Activated CD8-positive, alpha-beta T cell treated with anti-CD3 and anti-CD28 coated beads, Interleukin-2, amount 10 ng/mL, durations not matched to agents 7 days and 5 days (primary cell): ENCODE measurements at regions not wholly inside any gene's neighbourhood (a gene's known extent, or its start where the extent isn't known, plus 50 kb on each side); places are given as distances from the start of the nearest gene placed in this dataset.

ENCODE experiments used
- ATAC-seq: fragments of 150-1000 bp; cut with Tn5 transposase; one replicate; pipeline ENCODE4 v1.10.0; 2021; ENCODE audit warnings: moderate library complexity
- CTCF ChIA-PET: fragments of 350-600 bp; sonication (Branson Sonifier 250); formaldehyde crosslinking; loops from one replicate; lab custom pipeline; 2021; ENCODE audit warnings: antibody characterized with exemption; lab: Charles Lee
- POLR2A ChIA-PET: fragments of 350-600 bp; sonication (Branson Sonifier 250); formaldehyde crosslinking; loops from one replicate; lab custom pipeline; 2021; ENCODE audit warnings: antibody characterized with exemption; lab: Charles Lee
- DNase-seq: peaks from one replicate; pipeline ENCODE4 v3.0.0-alpha.2; 2020
- H3K27ac Mint-ChIP-seq: one replicate; pipeline ENCODE4 v1.8.0; 2021; ENCODE audit warnings: mild to moderate bottlenecking, mixed read lengths
- H3K27me3 Mint-ChIP-seq: one replicate; pipeline ENCODE4 v1.8.0; 2021; ENCODE audit warnings: low read depth, mixed read lengths
- H3K36me3 Mint-ChIP-seq: one replicate; pipeline ENCODE4 v1.8.0; 2021; ENCODE audit warnings: low read depth, mixed read lengths
- H3K4me1 Mint-ChIP-seq: one replicate; pipeline ENCODE4 v1.8.0; 2021; ENCODE audit warnings: low read depth, mixed read lengths
- H3K4me3 Mint-ChIP-seq: one replicate; pipeline ENCODE4 v1.8.0; 2021; ENCODE audit warnings: mild to moderate bottlenecking, mixed read lengths
- H3K9me3 Mint-ChIP-seq: one replicate; pipeline ENCODE4 v1.8.0; 2022; ENCODE audit warnings: mixed read lengths; ENCODE audit not compliant: insufficient read depth

GRCh38 chr7:119438315-119438714 is 834.7 kb upstream of the KCND2 start:
- H3K4me1 Mint-ChIP-seq: no peaks in the 10 kb centered on the region

GRCh38 chr7:119439192-119439591 is 833.8 kb upstream of the KCND2 start:
- H3K27me3 Mint-ChIP-seq: no peaks in the 10 kb centered on the region

More at GRCh38 chr7:119438315-119438714, 834.7 kb upstream of the KCND2 start:
- ChIA-PET POLR2A (no interaction called here), CTCF (no interaction called here)
- no peaks in the 10 kb centered on the region for H3K27me3 Mint-ChIP-seq
- H3K36me3 Mint-ChIP-seq: no peaks in the 10 kb centered on the region
- no peak for DNase-seq
- H3K27ac Mint-ChIP-seq: no peak overlapping the region
- H3K9me3 Mint-ChIP-seq: peaks cover 9% of the 10 kb centered on the region
- no peak for ATAC-seq
- H3K4me3 Mint-ChIP-seq: no peak overlapping the region

GRCh38 chr7:119452401-119452800 is 820.6 kb upstream of the KCND2 start:
- Mint-ChIP-seq H3K4me1 (no peaks in the 10 kb centered on the region), H3K36me3 (no peaks in the 10 kb centered on the region), H3K27me3 (no peaks in the 10 kb centered on the region), H3K27ac (no peak overlapping the region), H3K9me3 (no peaks in the 10 kb centered on the region), H3K4me3 (no peak overlapping the region)
- CTCF ChIA-PET: no interaction called here
- DNase-seq (no peak), ATAC-seq (no peak)
- POLR2A ChIA-PET: no interaction called here

More at GRCh38 chr7:119439192-119439591, 833.8 kb upstream of the KCND2 start:
- no peak for ATAC-seq
- Mint-ChIP-seq H3K27ac (no peak overlapping the region), H3K4me1 (no peaks in the 10 kb centered on the region), H3K9me3 (peaks cover 8% of the 10 kb centered on the region), H3K36me3 (no peaks in the 10 kb centered on the region), H3K4me3 (no peak overlapping the region)
- no peak for DNase-seq
- CTCF ChIA-PET: no interaction called here
- POLR2A ChIA-PET: no interaction called here

- no peak overlapping the region for H3K27ac Mint-ChIP-seq
- H3K4me3 Mint-ChIP-seq: no peak overlapping the region
- ATAC-seq (no peak), DNase-seq (no peak)
- H3K4me1 Mint-ChIP-seq: no peaks in the 10 kb centered on the region
- ChIA-PET CTCF (no interaction called here), POLR2A (no interaction called here)
- no peaks in the 10 kb centered on the region for H3K27me3 Mint-ChIP-seq
- H3K9me3 Mint-ChIP-seq: peaks cover 7% of the 10 kb centered on the region
- H3K36me3 Mint-ChIP-seq: no peaks in the 10 kb centered on the region
These were observed 807.1 kb upstream of the KCND2 start for GRCh38 chr7:119465798-119466305.

GRCh38 chr7:119472408-119473038 is 800.5 kb upstream of the KCND2 start:
- ChIA-PET CTCF (no interaction called here), POLR2A (no interaction called here)

GRCh38 chr7:119482209-119482608 is 790.8 kb upstream of the KCND2 start:
- ATAC-seq (no peak), DNase-seq (no peak)
- no peaks in the 10 kb centered on the region for H3K36me3 Mint-ChIP-seq
- H3K27ac Mint-ChIP-seq: no peak overlapping the region
- H3K9me3 Mint-ChIP-seq: peaks cover 6% of the 10 kb centered on the region
- no peaks in the 10 kb centered on the region for H3K27me3 Mint-ChIP-seq
- ChIA-PET POLR2A (no interaction called here), CTCF (no interaction called here)
- no peaks in the 10 kb centered on the region for H3K4me1 Mint-ChIP-seq
- no peak overlapping the region for H3K4me3 Mint-ChIP-seq

More at GRCh38 chr7:119472408-119473038, 800.5 kb upstream of the KCND2 start:
- no peaks in the 10 kb centered on the region for H3K27me3 Mint-ChIP-seq
- ATAC-seq (no peak), DNase-seq (no peak)
- no peaks in the 10 kb centered on the region for H3K36me3 Mint-ChIP-seq
- no peak overlapping the region for H3K4me3 Mint-ChIP-seq
- no peaks in the 10 kb centered on the region for H3K9me3 Mint-ChIP-seq
- no peak overlapping the region for H3K27ac Mint-ChIP-seq
- no peaks in the 10 kb centered on the region for H3K4me1 Mint-ChIP-seq

- no peak overlapping the region for H3K4me3 Mint-ChIP-seq
- no peaks in the 10 kb centered on the region for H3K36me3 Mint-ChIP-seq
These were observed 790.3 kb upstream of the KCND2 start for GRCh38 chr7:119482671-119483070.

GRCh38 chr7:119483364-119483763 is 789.6 kb upstream of the KCND2 start:
- Mint-ChIP-seq H3K4me3 (no peak overlapping the region), H3K36me3 (no peaks in the 10 kb centered on the region), H3K27me3 (no peaks in the 10 kb centered on the region), H3K9me3 (peaks cover 6% of the 10 kb centered on the region), H3K27ac (no peak overlapping the region), H3K4me1 (no peaks in the 10 kb centered on the region)
- no peak for ATAC-seq
- POLR2A ChIA-PET: no interaction called here
- CTCF ChIA-PET: no interaction called here
- DNase-seq: no peak

More at GRCh38 chr7:119482671-119483070, 790.3 kb upstream of the KCND2 start:
- DNase-seq (no peak), ATAC-seq (no peak)
- H3K27ac Mint-ChIP-seq: no peak overlapping the region
- H3K4me1 Mint-ChIP-seq: no peaks in the 10 kb centered on the region
- peaks cover 6% of the 10 kb centered on the region for H3K9me3 Mint-ChIP-seq
- no peaks in the 10 kb centered on the region for H3K27me3 Mint-ChIP-seq
- ChIA-PET POLR2A (no interaction called here), CTCF (no interaction called here)

- no peak for DNase-seq
- no peak overlapping the region for H3K27ac Mint-ChIP-seq
- H3K36me3 Mint-ChIP-seq: no peaks in the 10 kb centered on the region
- POLR2A ChIA-PET: no interaction called here
- peaks cover 18% of the 10 kb centered on the region for H3K9me3 Mint-ChIP-seq
- no peak for ATAC-seq
- H3K4me3 Mint-ChIP-seq: no peak overlapping the region
- no peaks in the 10 kb centered on the region for H3K4me1 Mint-ChIP-seq
- no peaks in the 10 kb centered on the region for H3K27me3 Mint-ChIP-seq
- CTCF ChIA-PET: no interaction called here
These were observed 758.6 kb upstream of the KCND2 start for GRCh38 chr7:119514326-119514725.

GRCh38 chr7:119515214-119515613 is 757.8 kb upstream of the KCND2 start:
- Mint-ChIP-seq H3K27me3 (no peaks in the 10 kb centered on the region), H3K9me3 (peaks cover 22% of the 10 kb centered on the region), H3K4me3 (no peak overlapping the region), H3K36me3 (no peaks in the 10 kb centered on the region), H3K27ac (no peak overlapping the region), H3K4me1 (no peaks in the 10 kb centered on the region)
- POLR2A ChIA-PET: no interaction called here
- DNase-seq: no peak
- ATAC-seq: no peak
- CTCF ChIA-PET: no interaction called here

- no peak overlapping the region for H3K27ac Mint-ChIP-seq
- no peak for ATAC-seq
- CTCF ChIA-PET: no interaction called here
These were observed 757.0 kb upstream of the KCND2 start for GRCh38 chr7:119515962-119516361.

GRCh38 chr7:119522263-119522662 is 750.7 kb upstream of the KCND2 start:
- ATAC-seq: no peak
- POLR2A ChIA-PET: no interaction called here

More at GRCh38 chr7:119515962-119516361, 757.0 kb upstream of the KCND2 start:
- Mint-ChIP-seq H3K36me3 (no peaks in the 10 kb centered on the region), H3K9me3 (peaks cover 18% of the 10 kb centered on the region), H3K27me3 (no peaks in the 10 kb centered on the region), H3K4me3 (no peak overlapping the region), H3K4me1 (no peaks in the 10 kb centered on the region)
- DNase-seq: no peak
- POLR2A ChIA-PET: no interaction called here

GRCh38 chr7:119522698-119523097 is 750.3 kb upstream of the KCND2 start:
- H3K4me3 Mint-ChIP-seq: no peak overlapping the region
- no peaks in the 10 kb centered on the region for H3K27me3 Mint-ChIP-seq
- peaks cover 4% of the 10 kb centered on the region for H3K9me3 Mint-ChIP-seq
- ChIA-PET CTCF (no interaction called here), POLR2A (no interaction called here)
- H3K4me1 Mint-ChIP-seq: no peaks in the 10 kb centered on the region
- DNase-seq (no peak), ATAC-seq (no peak)
- H3K36me3 Mint-ChIP-seq: no peaks in the 10 kb centered on the region
- no peak overlapping the region for H3K27ac Mint-ChIP-seq

More at GRCh38 chr7:119522263-119522662, 750.7 kb upstream of the KCND2 start:
- Mint-ChIP-seq H3K36me3 (no peaks in the 10 kb centered on the region), H3K27ac (no peak overlapping the region), H3K9me3 (peaks cover 4% of the 10 kb centered on the region), H3K4me1 (no peaks in the 10 kb centered on the region), H3K27me3 (no peaks in the 10 kb centered on the region), H3K4me3 (no peak overlapping the region)
- DNase-seq: no peak
- CTCF ChIA-PET: no interaction called here
